ENCODE measurements at regions not wholly inside any gene's neighbourhood (a gene's known extent, or its start where the extent isn't known, plus 50 kb on each side); places are given as distances from the start of the nearest gene placed in this dataset.

- no peak for DNase-seq
Measured at GRCh38 chrX:129077424-129078170, 445.7 kb downstream of the SMARCA1 start.

GRCh38 chrX:129071390-129071789 lies 451.9 kb downstream of the SMARCA1 start:
- no peak for DNase-seq

GRCh38 chrX:129065895-129066294 lies 457.4 kb downstream of the SMARCA1 start:
- no peak for DNase-seq

GRCh38 chrX:129058405-129058804 lies 464.9 kb downstream of the SMARCA1 start:
- no peak for DNase-seq

GRCh38 chrX:129043138-129043537 lies 480.2 kb downstream of the SMARCA1 start:
- DNase-seq = no peak

- DNase-seq = no peak
Measured at GRCh38 chrX:129041319-129041718, 482.0 kb downstream of the SMARCA1 start.

GRCh38 chrX:129040124-129040523 lies 483.2 kb downstream of the SMARCA1 start:
- DNase-seq = no peak

- no peak for DNase-seq
Measured at GRCh38 chrX:129039176-129039575, 484.1 kb downstream of the SMARCA1 start.

- no peak for DNase-seq
Measured at GRCh38 chrX:129037389-129037788, 485.9 kb downstream of the SMARCA1 start.

- DNase-seq = no peak
Measured at GRCh38 chrX:129035180-129035579, 488.1 kb downstream of the SMARCA1 start.

- DNase-seq = no peak
Measured at GRCh38 chrX:129034196-129034595, 489.1 kb downstream of the SMARCA1 start.

GRCh38 chrX:129026202-129026601 lies 497.1 kb downstream of the SMARCA1 start:
- DNase-seq = no peak

GRCh38 chrX:129025376-129025775 lies 497.9 kb downstream of the SMARCA1 start:
- no peak for DNase-seq

- DNase-seq = no peak
Measured at GRCh38 chrX:129019412-129019811, 503.9 kb downstream of the SMARCA1 start.

GRCh38 chrX:129015381-129015780 lies 507.9 kb downstream of the SMARCA1 start:
- DNase-seq = no peak

GRCh38 chrX:129013574-129013973 lies 509.7 kb downstream of the SMARCA1 start:
- DNase-seq = no peak

GRCh38 chrX:129007631-129008030 lies 515.7 kb downstream of the SMARCA1 start:
- no peak for DNase-seq

- no peak for DNase-seq
Measured at GRCh38 chrX:129006491-129006890, 516.8 kb downstream of the SMARCA1 start.

- no peak for DNase-seq
Measured at GRCh38 chrX:129000797-129001196, 522.5 kb downstream of the SMARCA1 start.

GRCh38 chrX:129000018-129000417 lies 523.3 kb downstream of the SMARCA1 start:
- DNase-seq = no peak

GRCh38 chrX:128992107-128992971 lies 531.0 kb downstream of the SMARCA1 start:
- DNase-seq = no peak

- peak in 1 of 5 experiments; percentile 0 for DNase-seq
Measured at GRCh38 chrX:128975745-128976144, 547.5 kb downstream of the SMARCA1 start.

GRCh38 chrX:128973033-128973432 lies 550.3 kb downstream of the SMARCA1 start:
- DNase-seq = no peak

GRCh38 chrX:128961290-128961689 lies 562.0 kb downstream of the SMARCA1 start:
- no peak for DNase-seq

Measured in T-helper 2 cell (primary cell).